HG03521 (cell line): ENCODE measurements at regions not wholly inside any gene's neighbourhood (a gene's known extent, or its start where the extent isn't known, plus 50 kb on each side); places are given as distances from the start of the nearest gene placed in this dataset.

Experiments used
- ATAC-seq: cut with Tn5 transposase; IDR thresholded peaks from one replicate; pipeline ENCODE4 v1.9.1; 2021; ENCODE audit warnings: mild to moderate bottlenecking, moderate library complexity; ENCODE audit not compliant: unreplicated experiment

DNA sequence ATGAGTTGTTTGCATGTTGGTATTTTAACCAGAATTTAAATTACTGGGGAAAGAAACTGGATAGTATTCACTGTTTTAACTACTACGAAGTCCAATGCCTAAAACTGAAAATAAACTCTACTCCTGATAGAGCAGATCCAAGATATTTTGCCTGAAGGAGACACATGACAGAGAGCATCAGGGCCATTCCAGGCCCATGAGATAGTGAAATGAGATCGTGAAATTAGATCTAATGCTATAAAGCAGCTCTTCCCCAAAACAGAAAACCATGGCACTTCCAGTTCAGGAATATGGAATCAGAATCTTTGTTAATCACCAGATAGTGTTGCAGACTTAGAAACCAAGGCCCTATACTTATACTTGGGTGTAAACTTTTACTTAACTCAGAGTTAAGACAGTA, 124.3 kb upstream of the CACNA2D1 start:
- ATAC-seq: no peak

DNA sequence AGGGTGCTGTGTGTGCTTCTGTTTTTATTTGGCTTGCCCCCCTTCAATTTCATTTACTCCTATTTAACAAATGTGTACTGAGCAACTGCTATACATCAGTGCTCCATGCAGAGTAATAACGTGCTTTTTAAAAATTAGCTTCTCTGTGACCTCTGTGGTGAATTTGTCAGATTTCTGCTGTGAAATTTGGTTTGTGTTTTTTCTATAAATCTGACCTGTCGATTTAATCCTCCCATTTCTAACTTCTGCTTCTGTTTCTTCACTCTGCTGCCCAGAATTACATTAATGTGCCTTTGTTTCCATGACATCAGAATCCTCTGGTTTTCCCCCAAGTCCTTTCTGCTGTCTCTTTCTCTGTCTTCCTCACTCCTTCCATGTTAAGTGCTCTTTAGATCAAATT, 123.8 kb upstream of the CACNA2D1 start:
- ATAC-seq: no peak

DNA sequence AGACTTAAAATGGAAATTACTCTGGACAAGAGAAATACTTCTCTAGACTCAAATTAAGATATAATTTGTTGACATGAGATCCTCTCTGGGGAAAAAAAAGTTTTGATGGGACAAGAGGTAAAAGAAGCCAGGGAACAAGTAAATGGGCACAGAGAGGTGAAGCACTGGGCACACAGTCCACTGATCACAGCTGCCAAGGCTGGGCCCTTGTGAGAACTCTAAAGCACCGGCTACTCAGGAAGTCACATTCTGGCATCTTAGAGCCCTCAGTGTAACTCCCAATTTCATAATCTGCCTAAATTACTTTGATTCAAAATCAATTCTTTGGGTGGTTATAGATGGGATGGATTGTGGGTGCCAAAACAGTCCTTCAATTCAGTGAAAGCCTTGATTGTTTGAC, 123.2 kb upstream of the CACNA2D1 start:
- no peak for ATAC-seq

DNA sequence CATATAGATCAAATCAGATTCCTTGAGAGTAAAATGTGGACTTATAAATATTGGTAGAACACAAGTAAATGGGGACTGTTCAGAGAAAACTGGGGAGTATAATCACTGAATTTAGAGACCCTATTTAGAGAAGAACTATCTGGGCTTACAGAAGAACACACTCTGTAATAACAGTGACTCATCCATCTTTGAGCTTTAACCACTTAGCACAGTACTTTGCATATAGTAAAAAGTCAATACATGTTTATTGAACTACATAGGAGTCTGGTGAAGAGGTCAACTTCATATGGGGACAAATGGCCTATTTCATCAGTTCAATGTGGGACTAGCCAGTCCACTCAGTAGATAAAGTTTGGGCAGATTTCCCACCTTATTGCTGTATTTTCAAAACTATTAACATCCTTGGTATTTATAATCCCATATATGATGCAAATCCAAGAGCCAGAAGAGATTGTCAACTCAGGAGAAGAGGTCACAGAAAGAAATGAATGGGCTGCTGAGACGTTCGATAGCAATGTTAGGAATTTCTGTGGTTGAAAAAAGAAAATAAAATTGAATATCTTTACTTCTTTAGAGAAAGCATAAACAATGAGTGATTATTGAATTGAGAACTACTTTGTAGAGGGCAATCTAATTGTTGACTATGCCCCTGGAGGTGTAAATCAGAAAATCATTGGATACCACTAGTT, 119.3 kb upstream of the CACNA2D1 start:
- no peak for ATAC-seq

DNA sequence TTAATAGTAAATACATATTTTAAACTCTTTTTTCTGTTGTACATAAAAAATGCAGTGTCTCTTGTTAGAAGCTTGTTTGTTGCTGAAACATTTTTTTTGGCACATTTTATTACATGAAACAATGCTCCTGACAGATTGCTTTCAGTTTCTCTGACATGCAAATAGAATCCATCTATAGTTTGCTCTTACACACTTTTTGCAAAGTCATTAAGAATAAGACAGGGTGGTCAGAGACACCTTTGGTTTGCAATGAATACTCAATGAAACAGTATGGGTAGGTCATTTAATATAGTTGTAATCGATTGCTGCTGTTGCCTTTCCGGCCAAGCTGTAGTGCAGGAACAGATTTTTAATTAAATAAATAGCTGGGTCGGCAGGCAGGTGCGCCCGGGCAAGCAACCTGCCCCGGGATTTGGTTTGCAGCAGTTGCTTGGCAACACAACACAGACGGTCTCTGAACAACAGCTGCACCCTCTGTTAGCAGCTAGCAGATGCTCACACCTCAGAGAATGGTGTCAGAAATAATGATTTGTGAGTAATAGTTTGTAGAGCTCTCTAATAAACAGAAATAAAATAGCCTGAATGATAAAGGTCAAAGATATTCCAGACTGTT, 115.7 kb upstream of the CACNA2D1 start:
- no peak for ATAC-seq

DNA sequence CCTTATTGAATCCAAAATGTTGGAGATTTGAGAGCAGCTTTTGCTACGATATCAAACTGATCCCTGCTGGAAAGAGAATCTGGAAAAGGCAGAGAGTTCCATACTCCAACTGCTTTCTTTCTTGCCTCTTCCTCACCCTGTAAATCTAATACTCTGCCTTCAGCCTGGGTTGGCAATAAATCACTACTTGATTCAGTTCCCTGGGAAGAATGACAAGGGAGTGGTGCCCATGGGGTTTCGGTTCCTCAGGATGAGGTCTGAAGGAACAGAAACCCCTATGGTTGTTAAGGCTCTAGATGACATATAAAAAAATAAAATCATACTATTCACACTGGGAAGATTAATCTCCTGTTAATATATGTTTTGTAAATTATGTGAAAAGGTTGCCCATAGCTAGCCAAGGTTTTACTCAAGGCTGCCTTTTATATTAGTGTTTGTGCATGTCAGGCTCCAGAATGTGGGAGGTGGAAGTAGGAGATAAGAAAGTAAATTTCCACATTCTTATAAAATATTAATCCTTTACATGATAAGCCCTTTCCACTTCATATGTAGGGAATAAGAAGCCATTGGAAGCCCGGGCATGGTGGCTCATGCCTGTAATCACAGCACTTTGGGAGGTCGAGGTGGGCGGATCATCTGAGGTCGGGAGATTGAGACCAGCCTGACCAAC, 106.2 kb upstream of the CACNA2D1 start:
- ATAC-seq: no peak

DNA sequence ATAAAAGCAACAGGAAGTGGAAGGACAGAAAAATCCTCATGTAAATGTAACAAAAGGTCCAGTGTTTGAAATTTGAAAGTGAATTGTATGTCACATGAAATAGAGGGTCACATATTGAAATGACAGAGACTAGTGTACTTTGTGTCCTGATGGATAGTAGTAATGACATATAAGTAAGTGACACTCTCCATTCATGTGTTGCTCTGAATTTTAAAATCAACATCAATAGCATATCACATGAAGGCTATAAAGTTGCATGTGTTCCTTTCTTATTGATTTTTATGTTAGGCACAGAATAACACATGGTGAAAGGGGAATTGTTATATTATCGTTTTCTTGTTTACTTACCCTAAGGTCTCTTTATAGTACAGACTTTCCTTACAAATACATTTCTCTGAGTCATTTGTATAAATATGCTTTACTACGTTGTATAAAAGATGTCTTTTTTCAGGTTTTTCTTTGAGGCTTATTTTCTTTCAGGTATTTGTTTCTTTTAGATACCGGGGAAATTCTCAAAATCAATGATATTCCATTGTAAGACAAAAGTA, 104.6 kb upstream of the CACNA2D1 start:
- ATAC-seq: no peak

DNA sequence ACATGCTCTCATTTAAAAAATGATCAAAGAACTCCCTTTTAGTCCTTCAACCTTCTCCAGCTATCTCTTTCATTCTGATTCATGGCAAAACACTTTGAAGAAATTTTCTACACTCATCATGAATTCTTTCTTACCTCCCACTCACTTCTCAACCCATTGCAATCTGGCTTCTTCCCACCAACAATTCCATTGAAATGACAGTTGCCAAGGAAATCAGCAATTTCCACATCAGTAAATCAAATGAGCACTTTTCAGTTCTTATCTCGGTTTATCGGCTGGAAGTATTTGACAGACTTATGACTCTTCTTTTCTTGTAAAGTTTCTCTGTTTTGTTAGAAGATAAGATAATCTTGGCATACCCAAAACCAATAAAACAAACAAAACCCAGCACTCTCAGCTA, 99.1 kb upstream of the CACNA2D1 start:
- ATAC-seq: no peak

DNA sequence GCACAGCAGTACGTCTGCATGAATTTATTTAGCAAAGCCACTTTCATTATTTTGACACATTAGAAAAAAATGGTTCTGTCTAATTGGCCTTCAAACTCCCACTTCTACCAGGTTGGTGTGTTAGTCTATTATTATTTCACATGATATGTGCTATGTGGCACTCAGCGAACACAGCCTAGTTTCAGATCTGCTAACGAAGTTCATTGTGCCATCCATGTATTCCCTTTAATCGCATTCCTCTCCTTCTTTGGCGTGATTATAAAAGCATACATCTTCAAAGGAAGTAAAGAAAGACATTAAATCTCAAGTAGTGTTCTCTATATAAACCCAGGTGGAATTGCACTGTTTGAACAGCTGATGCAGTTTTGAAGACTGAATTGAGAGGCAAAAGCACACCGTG, 96.4 kb upstream of the CACNA2D1 start:
- ATAC-seq: no peak

DNA sequence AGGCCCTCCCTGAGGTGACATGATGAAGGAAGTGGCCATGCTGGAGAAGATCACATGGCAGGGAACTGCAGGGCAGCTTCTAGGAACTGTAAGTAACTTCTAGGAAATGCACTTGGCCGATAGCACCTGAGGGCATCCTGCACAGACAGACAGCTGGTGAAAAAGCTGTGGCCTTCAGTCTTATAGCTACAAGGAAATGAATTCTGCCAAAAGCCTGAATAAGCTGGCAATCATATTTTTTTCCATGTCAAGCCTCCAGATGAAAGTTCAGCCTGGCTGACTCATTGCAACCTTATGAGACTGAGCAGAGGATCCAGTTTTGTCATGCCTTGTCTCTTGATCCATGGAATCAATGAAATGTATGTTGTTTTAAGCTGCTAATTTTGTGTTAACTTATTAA, 91.1 kb upstream of the CACNA2D1 start:
- ATAC-seq: no peak

DNA sequence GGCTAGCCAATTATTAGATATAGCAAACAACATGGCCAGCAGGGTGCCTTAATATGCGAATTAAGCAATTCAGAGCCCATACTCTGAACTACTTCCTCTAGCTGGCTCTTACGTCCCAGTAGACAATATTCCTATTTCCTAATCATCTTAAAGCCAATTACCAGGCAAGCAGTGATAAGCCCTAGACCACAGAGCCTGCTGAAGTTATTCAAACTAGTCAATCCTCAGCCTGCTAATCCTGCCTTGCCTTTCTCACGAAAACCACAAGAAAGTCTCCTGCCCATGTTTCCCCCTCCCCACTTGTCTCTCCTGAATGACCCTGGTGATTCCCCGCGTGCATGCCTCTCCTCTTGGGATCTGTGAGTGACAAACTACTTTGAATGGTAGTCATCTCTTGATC, 86.8 kb upstream of the CACNA2D1 start:
- no peak for ATAC-seq

DNA sequence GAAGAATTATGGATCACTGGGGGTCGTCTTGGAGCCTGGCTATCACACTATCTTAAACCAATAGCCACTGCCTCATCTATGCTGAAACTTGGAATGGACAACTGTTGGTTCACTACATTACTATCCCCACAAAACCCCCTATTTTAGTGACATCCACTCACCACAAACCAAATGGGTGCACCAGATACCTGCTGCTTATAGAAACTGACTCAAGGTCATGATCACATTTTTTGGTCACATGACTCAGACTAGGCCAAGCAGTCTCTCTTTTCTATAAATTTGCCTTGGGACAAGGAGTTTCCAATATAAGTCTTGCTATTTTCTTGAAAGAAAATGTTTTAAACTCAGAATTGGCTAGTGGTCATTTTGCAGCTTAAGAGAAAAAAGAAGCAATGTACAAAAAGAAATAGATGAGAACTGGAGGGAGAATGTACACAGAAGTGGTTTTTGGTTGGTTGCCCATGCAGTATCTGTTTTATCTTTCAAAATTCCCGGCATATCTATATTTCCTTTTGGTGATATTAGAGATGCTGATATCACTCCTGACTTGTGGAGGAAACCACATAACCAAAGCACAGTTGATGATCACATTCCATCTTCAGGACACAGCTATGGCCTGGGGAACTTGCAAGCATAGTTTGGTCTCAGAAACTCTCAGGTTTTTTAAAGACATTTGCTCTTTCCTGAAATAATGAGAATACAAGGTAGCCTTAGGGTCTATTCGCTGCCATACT, 85.2 kb upstream of the CACNA2D1 start:
- ATAC-seq: no peak

DNA sequence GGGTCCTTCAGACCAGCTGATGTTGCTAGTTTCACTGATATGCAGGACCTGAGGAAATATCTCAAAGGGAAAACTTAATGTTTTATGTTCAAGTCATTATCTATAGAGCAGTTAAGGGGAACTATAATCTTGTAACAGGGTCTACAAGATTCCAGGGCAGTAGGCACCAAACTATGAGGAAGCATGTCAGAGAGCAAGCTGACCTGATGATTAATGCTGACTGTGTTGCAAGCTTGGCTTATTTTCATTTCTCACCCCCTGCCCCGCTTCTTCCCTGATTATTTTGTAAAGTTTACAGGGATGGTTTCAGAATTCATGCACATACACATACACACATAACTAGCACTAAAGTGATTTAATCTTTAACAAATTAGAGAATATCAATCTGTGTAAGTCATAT, 84.3 kb upstream of the CACNA2D1 start:
- no peak for ATAC-seq

DNA sequence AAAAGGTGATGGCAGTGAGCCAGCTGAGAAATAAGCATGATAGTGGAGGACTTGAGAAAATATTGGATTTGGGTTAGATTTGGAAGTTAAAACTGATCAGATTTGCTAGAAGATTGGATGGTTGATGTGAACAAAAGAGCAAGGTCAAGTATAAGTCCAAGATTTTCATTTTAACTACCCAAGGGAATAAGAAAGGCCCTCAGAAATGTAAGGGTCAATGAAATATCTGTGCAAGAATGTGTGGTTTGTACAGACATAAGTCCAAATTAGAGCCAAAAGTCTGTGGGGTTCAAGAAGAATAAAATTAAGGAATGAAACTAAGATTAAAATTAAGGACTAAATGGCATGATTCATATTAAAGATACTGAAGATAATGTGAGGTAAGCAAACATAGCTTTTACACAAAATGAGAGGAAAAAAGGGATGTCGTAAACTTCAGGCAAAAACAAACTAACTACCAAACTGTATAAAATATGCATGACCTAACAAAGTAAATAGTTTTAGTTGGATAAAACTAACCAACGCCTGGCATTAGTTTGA, 78.4 kb upstream of the CACNA2D1 start:
- ATAC-seq: no peak

DNA sequence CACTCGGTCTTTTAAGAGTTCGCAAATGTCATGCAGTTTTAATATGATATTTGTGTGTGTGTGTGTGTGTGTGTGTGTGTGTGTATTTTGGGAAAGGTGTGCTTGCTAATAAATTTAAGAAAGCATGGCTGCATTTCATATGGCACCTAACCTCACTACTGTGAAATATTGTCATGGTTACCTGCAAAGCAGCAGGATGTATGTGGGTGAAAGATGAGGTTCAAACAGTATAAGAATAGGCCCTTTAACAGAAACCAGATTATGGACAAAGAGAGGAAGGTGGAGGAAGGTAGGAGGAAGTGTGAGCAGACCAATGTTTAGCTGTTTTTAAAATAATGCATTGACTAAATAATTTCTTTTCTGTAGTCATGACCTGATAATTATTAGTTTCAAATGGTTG, 73.5 kb upstream of the CACNA2D1 start:
- no peak for ATAC-seq

DNA sequence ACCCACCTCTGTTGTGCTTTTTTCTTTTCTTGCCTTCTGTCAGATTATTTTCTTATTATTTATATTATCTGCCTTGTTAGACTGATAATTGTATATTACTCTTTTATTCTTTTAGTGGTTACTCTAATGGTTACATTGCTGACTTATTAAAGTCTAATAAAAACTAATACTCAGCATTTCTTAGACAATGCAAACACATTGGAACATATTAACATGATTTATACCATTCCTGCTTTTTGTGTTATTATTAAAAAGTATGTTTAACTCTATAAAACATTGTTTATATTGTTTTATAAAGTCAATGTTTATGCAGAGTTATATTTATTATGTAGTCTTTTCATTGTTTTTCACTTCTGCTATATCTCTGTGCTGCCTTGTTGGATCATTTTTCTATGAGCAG, 68.0 kb upstream of the CACNA2D1 start:
- ATAC-seq: no peak

DNA sequence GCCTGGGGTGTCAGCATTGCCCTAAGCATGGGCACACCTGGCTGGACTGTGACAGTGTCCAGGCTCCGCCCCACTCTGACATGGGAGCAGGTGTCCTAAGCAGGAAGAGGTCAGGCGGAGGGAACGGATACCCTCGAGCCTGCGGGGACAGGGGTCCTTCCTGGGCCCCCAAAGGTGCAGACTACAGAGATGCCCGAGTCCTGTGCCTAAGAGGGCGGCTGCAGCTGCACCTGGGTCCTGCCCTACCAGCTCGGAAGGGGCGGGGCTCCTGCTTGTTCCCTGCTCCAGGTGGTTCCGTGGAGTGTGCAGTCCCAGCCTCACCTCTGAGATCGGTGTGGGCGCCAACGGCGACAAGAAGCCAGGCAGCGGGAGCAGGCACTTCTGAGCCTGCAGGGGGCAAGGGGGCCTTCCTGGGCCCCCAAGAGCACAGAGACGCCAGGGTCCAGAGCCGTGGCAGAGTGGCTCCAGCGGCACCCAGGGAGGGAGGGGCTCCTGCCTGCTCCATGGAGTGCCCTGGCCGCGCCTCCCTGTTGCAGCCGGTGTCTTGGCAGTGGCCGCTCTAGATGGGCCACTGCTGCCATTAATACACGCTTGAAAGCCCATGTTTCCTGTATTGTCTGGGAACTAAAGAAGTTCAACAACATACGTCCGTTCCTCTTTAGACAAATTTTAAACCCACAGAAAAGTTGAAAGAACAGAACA, 64.5 kb upstream of the CACNA2D1 start:
- no peak for ATAC-seq

DNA sequence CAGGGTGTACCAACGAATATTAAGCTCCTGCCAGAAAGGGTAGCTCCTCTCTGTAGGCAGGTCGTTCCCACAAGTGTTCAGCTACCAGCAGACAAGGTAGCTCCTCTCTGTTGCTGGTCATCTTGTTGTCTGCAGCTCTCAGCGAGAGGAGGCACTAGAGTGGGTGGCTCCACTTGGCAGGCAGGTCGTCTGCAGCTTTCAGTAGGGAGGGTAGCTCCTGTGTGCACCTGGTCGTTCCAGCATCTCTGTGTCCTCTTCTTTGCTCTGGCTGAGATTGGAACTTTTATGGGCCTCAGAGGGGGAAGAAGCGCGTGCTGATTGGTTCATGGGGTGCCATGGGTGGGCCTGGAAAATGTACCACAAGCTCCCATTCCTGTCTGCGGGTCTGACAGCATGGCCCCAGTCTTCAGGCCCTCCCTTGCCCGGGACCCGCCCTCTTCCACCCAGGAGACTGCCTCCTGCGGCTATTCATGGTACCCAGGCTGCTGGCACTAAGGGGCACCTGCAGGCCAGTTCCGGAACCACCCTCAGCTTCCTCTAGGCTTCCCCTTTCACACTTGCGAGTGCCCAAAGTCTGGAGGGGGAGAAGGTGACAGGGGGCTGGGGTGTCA, 63.9 kb upstream of the CACNA2D1 start:
- no peak for ATAC-seq

DNA sequence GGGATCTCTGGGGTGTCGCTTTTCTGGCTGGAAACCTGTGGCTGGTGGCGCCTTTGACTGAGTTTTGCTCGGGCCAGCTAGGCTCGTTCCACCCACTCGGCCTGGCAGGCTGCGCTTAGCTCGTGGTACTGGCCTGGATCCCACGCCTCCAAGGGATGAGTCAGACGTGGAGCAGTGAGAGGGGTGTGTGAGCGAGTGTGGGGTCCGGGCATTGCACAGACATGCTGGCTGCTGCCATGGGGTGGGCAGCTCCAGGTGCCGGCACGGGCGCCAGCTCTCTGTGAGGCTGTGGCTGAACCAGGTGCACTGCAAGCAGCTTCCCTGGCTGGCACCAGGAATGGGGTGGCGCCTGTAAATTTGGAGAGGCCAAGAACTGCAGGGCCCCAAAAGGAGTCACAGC, 63.1 kb upstream of the CACNA2D1 start:
- ATAC-seq: no peak

DNA sequence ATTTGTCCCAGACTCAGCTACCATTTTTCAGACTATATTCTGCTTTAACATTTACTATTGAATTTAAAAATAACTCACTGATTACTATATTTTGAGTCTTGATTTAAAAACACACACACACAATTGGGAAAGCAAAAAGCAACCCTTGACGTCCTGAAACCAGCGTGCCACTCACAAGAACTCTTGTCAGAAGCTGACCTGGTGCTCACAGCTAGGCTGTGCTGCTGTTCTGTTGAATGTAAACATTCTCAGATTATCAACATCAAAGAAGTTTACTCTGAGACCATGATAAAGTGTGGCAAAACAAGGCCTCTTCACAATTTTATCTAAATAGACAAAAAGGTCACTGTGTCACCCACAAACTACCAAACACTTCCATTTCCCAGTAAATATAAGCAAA, 62.6 kb upstream of the CACNA2D1 start:
- no peak for ATAC-seq
